ENCODE measurements at regions not wholly inside any gene's neighbourhood (a gene's known extent, or its start where the extent isn't known, plus 50 kb on each side); places are given as distances from the start of the nearest gene placed in this dataset.

DNA sequence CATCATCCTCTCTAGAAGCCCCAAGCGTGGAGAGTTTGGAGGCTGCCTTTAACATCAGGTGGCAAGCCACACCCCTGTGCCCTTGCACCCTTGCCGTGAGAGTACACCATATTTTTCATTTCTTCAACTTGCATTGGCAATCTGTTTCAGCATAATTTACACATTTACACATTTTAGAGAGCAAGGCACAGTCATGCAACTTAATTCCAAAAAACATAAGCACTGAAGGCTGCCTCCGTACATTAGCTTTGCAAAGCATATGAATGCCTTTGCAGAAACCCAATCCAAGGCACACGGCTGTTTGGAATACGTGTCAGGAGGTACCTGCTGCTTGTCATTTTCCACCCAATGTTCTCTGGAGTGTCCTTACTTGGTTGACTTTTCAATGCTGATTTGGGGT, 833.1 kb downstream of the VRK1 start:
- TF ChIP-seq, protein P1, sequence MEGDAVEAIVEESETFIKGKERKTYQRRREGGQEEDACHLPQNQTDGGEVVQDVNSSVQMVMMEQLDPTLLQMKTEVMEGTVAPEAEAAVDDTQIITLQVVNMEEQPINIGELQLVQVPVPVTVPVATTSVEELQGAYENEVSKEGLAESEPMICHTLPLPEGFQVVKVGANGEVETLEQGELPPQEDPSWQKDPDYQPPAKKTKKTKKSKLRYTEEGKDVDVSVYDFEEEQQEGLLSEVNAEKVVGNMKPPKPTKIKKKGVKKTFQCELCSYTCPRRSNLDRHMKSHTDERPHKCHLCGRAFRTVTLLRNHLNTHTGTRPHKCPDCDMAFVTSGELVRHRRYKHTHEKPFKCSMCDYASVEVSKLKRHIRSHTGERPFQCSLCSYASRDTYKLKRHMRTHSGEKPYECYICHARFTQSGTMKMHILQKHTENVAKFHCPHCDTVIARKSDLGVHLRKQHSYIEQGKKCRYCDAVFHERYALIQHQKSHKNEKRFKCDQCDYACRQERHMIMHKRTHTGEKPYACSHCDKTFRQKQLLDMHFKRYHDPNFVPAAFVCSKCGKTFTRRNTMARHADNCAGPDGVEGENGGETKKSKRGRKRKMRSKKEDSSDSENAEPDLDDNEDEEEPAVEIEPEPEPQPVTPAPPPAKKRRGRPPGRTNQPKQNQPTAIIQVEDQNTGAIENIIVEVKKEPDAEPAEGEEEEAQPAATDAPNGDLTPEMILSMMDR (IDR thresholded peaks at IDR 0.05), result no peak
- TF ChIP-seq POLR2AphosphoS5 (IDR thresholded peaks at IDR 0.05), result no peak
- TF ChIP-seq POLR2A (IDR thresholded peaks at IDR 0.05), result no peak

All from prostate gland (tissue), 2 donors.